SKM-1 treated with dmso at 0.1 percent for 144 hours (cell line): ENCODE measurements at regions not wholly inside any gene's neighbourhood (a gene's known extent, or its start where the extent isn't known, plus 50 kb on each side); places are given as distances from the start of the nearest gene placed in this dataset.

Source experiments
- DNase-seq: peaks from one replicate; lab custom pipeline; 2025; ENCODE audit not compliant: unreplicated experiment; lab: John Stamatoyannopoulos, UW

- no peak for DNase-seq
These were observed 499.3 kb downstream of the NXPH1 start for GRCh38 chr7:8932751-8933150.

- no peak for DNase-seq
These were observed 503.8 kb downstream of the NXPH1 start for GRCh38 chr7:8937204-8937603.

- DNase-seq = no peak
These were observed 504.8 kb downstream of the NXPH1 start for GRCh38 chr7:8938044-8938805.

- DNase-seq = no peak
These were observed 506.0 kb downstream of the NXPH1 start for GRCh38 chr7:8939446-8939845.

GRCh38 chr7:8963722-8964121, 530.3 kb downstream of the NXPH1 start:
- no peak for DNase-seq

- no peak for DNase-seq
These were observed 531.8 kb downstream of the NXPH1 start for GRCh38 chr7:8965177-8965576.

GRCh38 chr7:8973601-8974000, 540.2 kb downstream of the NXPH1 start:
- DNase-seq = no peak

- no peak for DNase-seq
These were observed 542.3 kb downstream of the NXPH1 start for GRCh38 chr7:8975681-8976080.

- DNase-seq = no peak
These were observed 549.1 kb downstream of the NXPH1 start for GRCh38 chr7:8982338-8982992.

GRCh38 chr7:8985255-8985654, 551.8 kb downstream of the NXPH1 start:
- no peak for DNase-seq

- DNase-seq = no peak
These were observed 554.9 kb downstream of the NXPH1 start for GRCh38 chr7:8988267-8988666.

GRCh38 chr7:8991159-8991558, 557.8 kb downstream of the NXPH1 start:
- DNase-seq = no peak

GRCh38 chr7:8998762-8999161, 565.4 kb downstream of the NXPH1 start:
- no peak for DNase-seq

GRCh38 chr7:9013940-9014339, 580.5 kb downstream of the NXPH1 start:
- no peak for DNase-seq

GRCh38 chr7:9017286-9017685, 583.9 kb downstream of the NXPH1 start:
- DNase-seq = no peak

- DNase-seq = no peak
These were observed 589.0 kb downstream of the NXPH1 start for GRCh38 chr7:9022456-9022855.

GRCh38 chr7:9023675-9024294, 590.4 kb downstream of the NXPH1 start:
- DNase-seq = no peak

- no peak for DNase-seq
These were observed 592.7 kb downstream of the NXPH1 start for GRCh38 chr7:9026121-9026520.

GRCh38 chr7:9028012-9028411, 594.6 kb downstream of the NXPH1 start:
- no peak for DNase-seq

- no peak for DNase-seq
These were observed 596.5 kb downstream of the NXPH1 start for GRCh38 chr7:9029681-9030530.

GRCh38 chr7:9030976-9031375, 597.6 kb downstream of the NXPH1 start:
- no peak for DNase-seq
